Endothelial cell of umbilical vein (primary cell): ENCODE measurements at regions not wholly inside any gene's neighbourhood (a gene's known extent, or its start where the extent isn't known, plus 50 kb on each side); places are given as distances from the start of the nearest gene placed in this dataset.

Experiments used
- CTCF ChIP-seq, 2 donors: IDR thresholded peaks; 1 replicate in 1 of 2; 2 replicates in 1 of 2; pipeline ENCODE4 v1.5.1; 2011; ENCODE audit warnings: low read length in 2 of 2, mild to moderate bottlenecking in 2 of 2, moderate library complexity in 2 of 2, control low read depth in 1 of 2, inconsistent platforms in 1 of 2, low read depth in 1 of 2; ENCODE audit not compliant: insufficient read depth in 1 of 2; ENCODE audit errors: extremely low read depth in 1 of 2
- JUN ChIP-seq: IDR thresholded peaks from 2 replicates; pipeline ENCODE4 v1.6.1; 2011; ENCODE audit warnings: borderline replicate concordance, low read depth; ENCODE audit not compliant: insufficient read length, insufficient read depth
- MAX ChIP-seq: IDR thresholded peaks from 2 replicates; pipeline ENCODE4 v1.6.1; 2011; ENCODE audit not compliant: insufficient read depth, insufficient read length
- MYC ChIP-seq: IDR thresholded peaks from one replicate; pipeline ENCODE4 v1.6.1; 2011; ENCODE audit warnings: mild to moderate bottlenecking, low read depth, low read length
- POLR2A ChIP-seq: IDR thresholded peaks from 2 replicates; pipeline ENCODE4 v1.6.1; 2012; ENCODE audit warnings: low read depth, mild to moderate bottlenecking, control low read depth, low read length
- POLR2AphosphoS5 ChIP-seq: IDR thresholded peaks from 2 replicates; pipeline ENCODE4 v1.6.1; 2012; ENCODE audit warnings: low read depth, mild to moderate bottlenecking, control low read depth, low read length, moderate library complexity; ENCODE audit not compliant: insufficient read depth

- TF ChIP-seq POLR2A (no peak), CTCF (IDR thresholded peaks at IDR 0.05; ENCODE audit: extremely low read depth in 1 of 2, insufficient read depth in 1 of 2, low read depth in 1 of 2, low read length in 2 of 2) (no peak), POLR2AphosphoS5 (no peak), MYC (no peak), JUN (no peak), MAX (no peak)
Measured at GRCh38 chr4:30808276-30808675, 88.1 kb downstream of the PCDH7 start.
